ENCODE measurements at regions not wholly inside any gene's neighbourhood (a gene's known extent, or its start where the extent isn't known, plus 50 kb on each side); places are given as distances from the start of the nearest gene placed in this dataset.

DNA sequence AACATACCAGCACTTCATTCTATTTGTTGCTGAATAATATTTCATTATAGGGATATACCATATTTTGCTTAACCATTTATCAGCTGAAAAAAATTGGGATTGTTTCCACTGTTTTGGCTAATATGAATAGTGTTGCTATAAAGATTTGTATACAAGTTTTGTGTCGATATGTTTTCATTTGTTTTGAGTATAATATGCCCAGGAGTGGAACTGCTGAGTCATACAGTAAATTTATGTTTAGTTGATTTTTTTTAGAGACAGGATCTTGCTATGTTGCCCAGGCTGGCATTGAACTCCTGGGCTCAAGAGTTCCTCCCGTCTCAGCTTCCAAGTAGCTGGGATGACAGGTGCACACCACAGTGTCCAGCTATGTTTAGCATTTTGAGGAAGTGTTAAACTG, 131.5 kb upstream of the TMCC3 start:
- no peak for TF ChIP-seq CTCF (IDR thresholded peaks at IDR 0.05)
- TF ChIP-seq POLR2AphosphoS5 (IDR thresholded peaks at IDR 0.05) = no peak

Measured in esophagus muscularis mucosa (tissue), 3 donors.